ENCODE measurements at regions not wholly inside any gene's neighbourhood (a gene's known extent, or its start where the extent isn't known, plus 50 kb on each side); places are given as distances from the start of the nearest gene placed in this dataset.

DNA sequence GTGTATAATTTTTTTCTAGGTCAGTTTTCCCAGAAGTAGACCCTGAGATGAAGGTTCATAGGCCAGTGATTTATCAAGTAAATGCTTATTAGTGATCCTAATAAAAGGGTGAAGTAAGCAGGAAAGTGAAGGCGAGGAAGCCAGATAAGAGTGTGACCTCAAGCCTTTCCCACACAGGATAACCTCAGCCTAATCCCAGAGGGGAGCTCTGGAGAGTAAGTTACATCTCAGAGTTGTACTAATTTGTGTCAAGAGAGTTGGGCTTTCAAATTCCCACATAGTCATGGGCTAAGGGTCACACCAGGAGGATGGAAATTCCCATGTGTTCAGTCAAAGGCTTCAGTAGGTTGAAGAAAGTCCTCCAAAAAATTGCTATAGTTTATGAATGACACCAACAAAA is 191.4 kb downstream of the ADGRA3 start:
- TF ChIP-seq, protein P1, sequence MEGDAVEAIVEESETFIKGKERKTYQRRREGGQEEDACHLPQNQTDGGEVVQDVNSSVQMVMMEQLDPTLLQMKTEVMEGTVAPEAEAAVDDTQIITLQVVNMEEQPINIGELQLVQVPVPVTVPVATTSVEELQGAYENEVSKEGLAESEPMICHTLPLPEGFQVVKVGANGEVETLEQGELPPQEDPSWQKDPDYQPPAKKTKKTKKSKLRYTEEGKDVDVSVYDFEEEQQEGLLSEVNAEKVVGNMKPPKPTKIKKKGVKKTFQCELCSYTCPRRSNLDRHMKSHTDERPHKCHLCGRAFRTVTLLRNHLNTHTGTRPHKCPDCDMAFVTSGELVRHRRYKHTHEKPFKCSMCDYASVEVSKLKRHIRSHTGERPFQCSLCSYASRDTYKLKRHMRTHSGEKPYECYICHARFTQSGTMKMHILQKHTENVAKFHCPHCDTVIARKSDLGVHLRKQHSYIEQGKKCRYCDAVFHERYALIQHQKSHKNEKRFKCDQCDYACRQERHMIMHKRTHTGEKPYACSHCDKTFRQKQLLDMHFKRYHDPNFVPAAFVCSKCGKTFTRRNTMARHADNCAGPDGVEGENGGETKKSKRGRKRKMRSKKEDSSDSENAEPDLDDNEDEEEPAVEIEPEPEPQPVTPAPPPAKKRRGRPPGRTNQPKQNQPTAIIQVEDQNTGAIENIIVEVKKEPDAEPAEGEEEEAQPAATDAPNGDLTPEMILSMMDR (IDR thresholded peaks at IDR 0.05 in 2 of 3, conservative IDR thresholded peaks at IDR 0.05 in 1 of 3; ENCODE audit: control insufficient read depth in 2 of 3, extremely low read depth in 1 of 3, insufficient read depth in 1 of 3, low read depth in 3 of 3, low read length in 3 of 3): no peak
- no peak for TF ChIP-seq MYC (IDR thresholded peaks at IDR 0.05; ENCODE audit: insufficient read depth, insufficient read length, insufficient replicate concordance, low read length, severe bottlenecking)
